GM23248 (cell line): ENCODE measurements at regions not wholly inside any gene's neighbourhood (a gene's known extent, or its start where the extent isn't known, plus 50 kb on each side); places are given as distances from the start of the nearest gene placed in this dataset.

ENCODE experiments used
- DNase-seq: peaks from one replicate; pipeline ENCODE4 v3.0.0-alpha.2; 2015
- H2AFZ ChIP-seq: fragments of 200-600 bp; sonication (generic); 2 replicates; pipeline ENCODE4 v1.6.1; 2016; ENCODE audit warnings: antibody characterized with exemption
- H3F3A ChIP-seq: fragments of 200-600 bp; sonication (generic); 2 replicates; pipeline ENCODE4 v1.6.1; 2016; ENCODE audit warnings: mild to moderate bottlenecking, antibody characterized with exemption, mixed run types; ENCODE audit not compliant: insufficient read depth
- H3K27ac ChIP-seq: fragments of 200-600 bp; sonication (generic); 2 replicates; pipeline ENCODE4 v1.5.1; 2016; ENCODE audit warnings: mild to moderate bottlenecking
- H3K27me3 ChIP-seq: fragments of 200-600 bp; sonication (generic); replicated peaks from 2 replicates; pipeline ENCODE4 v1.6.1; 2016; ENCODE audit warnings: mild to moderate bottlenecking; ENCODE audit not compliant: insufficient read depth
- H3K36me3 ChIP-seq: fragments of 200-600 bp; sonication (generic); 2 replicates; pipeline ENCODE4 v1.6.1; 2016; ENCODE audit warnings: low read depth, mild to moderate bottlenecking
- H3K4me1 ChIP-seq: fragments of 200-600 bp; sonication (generic); 2 replicates; pipeline ENCODE4 v1.6.1; 2016; ENCODE audit warnings: mild to moderate bottlenecking; ENCODE audit not compliant: insufficient read depth
- H3K4me2 ChIP-seq: fragments of 200-600 bp; sonication (generic); one replicate; pipeline ENCODE4 v1.6.1; 2016; ENCODE audit warnings: mild to moderate bottlenecking; ENCODE audit not compliant: unreplicated experiment
- H3K4me3 ChIP-seq: fragments of 200-600 bp; sonication (generic); 2 replicates; pipeline ENCODE4 v1.5.1; 2016; ENCODE audit warnings: mild to moderate bottlenecking
- H3K79me2 ChIP-seq: fragments of 200-600 bp; sonication (generic); 2 replicates; pipeline ENCODE4 v1.6.1; 2016; ENCODE audit warnings: mild to moderate bottlenecking; ENCODE audit not compliant: insufficient read depth
- H3K9ac ChIP-seq: fragments of 200-600 bp; sonication (generic); 2 replicates; pipeline ENCODE4 v1.6.1; 2016; ENCODE audit warnings: mild to moderate bottlenecking
- H3K9me2 ChIP-seq: fragments of 200-600 bp; sonication (generic); 2 replicates; pipeline ENCODE4 v1.6.1; 2016; ENCODE audit warnings: mixed run types, mild to moderate bottlenecking, moderate library complexity; ENCODE audit not compliant: insufficient read depth
- H3K9me3 ChIP-seq: fragments of 200-600 bp; sonication (generic); one replicate; pipeline ENCODE4 v1.6.1; 2017; ENCODE audit warnings: low read depth
- H4K20me1 ChIP-seq: fragments of 200-600 bp; sonication (generic); 2 replicates; pipeline ENCODE4 v1.6.0; 2016; ENCODE audit not compliant: insufficient read depth
- EZH2 ChIP-seq: fragments of 200-600 bp; sonication (generic); IDR thresholded peaks from 2 replicates; pipeline ENCODE4 v1.6.1; 2018; ENCODE audit warnings: antibody characterized with exemption, mild to moderate bottlenecking; ENCODE audit not compliant: insufficient read depth, poor library complexity, severe bottlenecking
- EZH2phosphoT487 ChIP-seq: fragments of 200-600 bp; sonication (generic); IDR thresholded peaks from 2 replicates; pipeline ENCODE4 v1.6.1; 2018; ENCODE audit warnings: antibody characterized with exemption, moderate library complexity, mild to moderate bottlenecking, low read depth; ENCODE audit not compliant: insufficient read depth
- WGBS, 2 experiments: methylation state at CpG; one replicate each; pipeline ENCODE4 v1.1.6; 2015 to 2017; ENCODE audit warnings: low lambda C conversion rate in 2 of 2, low coverage in 1 of 2; ENCODE audit errors: missing lambda C conversion rate in 2 of 2; 5-methylcytosine and 5-hydroxymethylcytosine counted together
- in situ Hi-C: fragments of 300-500 bp; cut with MboI; formaldehyde crosslinking; loops from 2 replicates; pipeline ENCODE4 v1.15.0; 2020

DNA sequence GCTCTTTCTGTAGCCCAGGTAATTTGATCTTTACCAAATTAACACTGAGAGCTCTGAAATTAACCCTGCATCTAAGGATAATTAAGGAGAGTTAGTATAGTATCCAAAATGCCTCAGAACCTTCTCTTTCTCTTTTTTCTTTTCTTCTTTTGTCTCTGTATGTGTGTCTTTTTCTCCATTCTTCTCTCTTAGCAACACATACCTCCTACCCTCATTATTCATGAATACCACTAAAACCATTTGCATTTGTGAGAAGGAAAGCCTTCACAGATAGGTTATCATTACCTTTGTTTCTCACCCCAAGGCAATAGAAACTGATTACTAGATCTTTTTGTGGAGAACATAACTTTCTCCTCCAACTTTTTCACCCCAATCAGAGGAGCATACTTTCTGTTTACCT lies 376.5 kb upstream of the NXPH2 start:
- Histone ChIP-seq H3F3A (no peaks in the 10 kb centered on the region), H3K4me3 (no peak overlapping the region), H3K9me3 (no peaks in the 10 kb centered on the region), H3K79me2 (no peaks in the 10 kb centered on the region), H3K36me3 (no peaks in the 10 kb centered on the region), H3K9ac (no peak overlapping the region), H3K27me3 (no peaks in the 10 kb centered on the region), H4K20me1 (no peaks in the 10 kb centered on the region), H3K4me2 (no peak overlapping the region), H3K27ac (no peak overlapping the region), H2AFZ (no peak overlapping the region), H3K4me1 (no peaks in the 10 kb centered on the region), H3K9me2 (no peaks in the 10 kb centered on the region)
- no peak for DNase-seq
- no peak for TF ChIP-seq EZH2
- no peak for TF ChIP-seq EZH2phosphoT487
- in situ Hi-C loops: no loop called here

DNA sequence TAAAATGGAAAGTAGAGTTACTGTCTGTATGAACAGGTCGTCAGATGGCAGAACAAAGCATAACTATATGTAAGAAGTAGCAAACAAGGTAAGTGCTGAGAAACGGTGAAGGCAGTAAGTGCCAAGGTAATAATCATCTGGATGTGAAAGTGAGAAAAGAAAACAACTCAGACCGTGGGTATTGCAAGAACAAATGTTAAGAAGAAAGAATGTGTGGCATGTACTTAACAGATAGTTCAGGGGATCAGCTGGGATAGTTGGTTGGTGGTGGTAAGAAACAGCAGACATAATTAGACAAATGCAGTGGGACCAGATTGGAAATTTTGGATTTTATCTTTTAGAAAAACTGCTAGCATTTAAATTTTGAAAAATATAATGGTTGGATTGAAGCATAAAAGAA lies 375.8 kb upstream of the NXPH2 start:
- H3K9me2 ChIP-seq: no peaks in the 10 kb centered on the region
- DNase-seq: no peak
- no peaks in the 10 kb centered on the region for H4K20me1 ChIP-seq
- H3K79me2 ChIP-seq: no peaks in the 10 kb centered on the region
- no peak overlapping the region for H3K27ac ChIP-seq
- no peaks in the 10 kb centered on the region for H3K27me3 ChIP-seq
- TF ChIP-seq EZH2phosphoT487 (no peak), EZH2 (no peak)
- no peak overlapping the region for H3K4me3 ChIP-seq
- H3K4me1 ChIP-seq: no peaks in the 10 kb centered on the region
- no peak overlapping the region for H2AFZ ChIP-seq
- no peaks in the 10 kb centered on the region for H3K9me3 ChIP-seq
- H3F3A ChIP-seq: no peaks in the 10 kb centered on the region
- in situ Hi-C loops: no loop called here
- no peaks in the 10 kb centered on the region for H3K36me3 ChIP-seq
- WGBS, 2 experiments: 7 to 17% methylated on average over 3 of the region's 3 CpGs
- H3K9ac ChIP-seq: no peak overlapping the region
- no peak overlapping the region for H3K4me2 ChIP-seq

DNA sequence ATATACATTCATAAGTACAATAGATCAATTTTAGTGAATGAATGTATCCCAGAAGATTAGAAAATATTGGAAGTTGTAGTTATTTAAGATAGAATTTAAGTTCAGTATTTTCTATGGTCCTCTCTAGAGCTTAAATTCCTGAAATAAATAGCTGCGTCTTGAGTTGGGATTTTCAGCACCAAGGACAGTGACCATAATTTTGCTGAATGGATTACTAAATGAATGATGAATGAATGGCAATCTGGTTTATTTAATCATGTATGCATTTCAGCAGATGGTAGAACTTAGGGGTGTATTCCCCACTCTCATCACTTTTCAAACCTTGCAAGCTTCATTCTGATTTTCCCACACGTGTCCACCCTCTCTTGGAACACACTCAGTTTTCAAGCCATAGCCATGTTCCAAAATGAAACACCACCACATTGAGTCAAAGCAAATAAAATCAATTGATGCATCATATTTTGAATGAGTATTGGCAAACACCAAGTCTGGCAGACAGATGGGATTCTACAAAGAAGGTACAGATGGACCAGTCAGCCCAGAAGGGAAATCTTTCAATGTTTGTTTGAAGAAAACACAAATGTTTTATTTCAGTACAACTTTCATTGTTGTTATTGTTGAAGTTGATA lies 362.2 kb upstream of the NXPH2 start:
- no peaks in the 10 kb centered on the region for H3F3A ChIP-seq
- no peaks in the 10 kb centered on the region for H3K9me2 ChIP-seq
- H3K79me2 ChIP-seq: no peaks in the 10 kb centered on the region
- no peaks in the 10 kb centered on the region for H4K20me1 ChIP-seq
- no peak overlapping the region for H3K4me3 ChIP-seq
- H3K27me3 ChIP-seq: no peaks in the 10 kb centered on the region
- no peaks in the 10 kb centered on the region for H3K9me3 ChIP-seq
- H3K4me1 ChIP-seq: no peaks in the 10 kb centered on the region
- no peak overlapping the region for H3K9ac ChIP-seq
- DNase-seq: peak; percentile 15
- H2AFZ ChIP-seq: no peak overlapping the region
- no peak overlapping the region for H3K27ac ChIP-seq
- TF ChIP-seq EZH2phosphoT487 (no peak), EZH2 (no peak)
- no peaks in the 10 kb centered on the region for H3K36me3 ChIP-seq
- in situ Hi-C loops: no loop called here
- H3K4me2 ChIP-seq: no peak overlapping the region
- WGBS, 2 experiments: 3 to 8% methylated on average over 2 of the region's 2 CpGs

DNA sequence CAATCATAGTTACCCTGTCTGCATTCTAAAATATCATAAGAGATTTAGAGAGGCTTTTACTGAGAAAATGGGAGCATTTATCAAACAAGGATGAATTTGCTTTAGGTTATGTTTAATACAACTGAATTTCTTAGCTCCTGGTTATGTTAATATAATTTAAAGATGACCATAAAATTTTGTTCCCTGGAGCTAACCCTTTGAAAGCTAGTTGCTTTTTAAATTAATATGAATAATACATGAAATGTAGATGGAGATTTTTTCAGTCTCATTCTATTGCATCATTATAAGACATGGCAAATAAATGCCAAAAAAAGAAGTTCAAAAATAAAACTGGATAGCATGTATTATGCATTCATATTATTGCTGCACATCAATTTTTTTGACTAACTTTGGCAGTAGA lies 344.1 kb upstream of the NXPH2 start:
- no peaks in the 10 kb centered on the region for H3K9me3 ChIP-seq
- in situ Hi-C loops: no loop called here
- no peaks in the 10 kb centered on the region for H3K4me1 ChIP-seq
- no peaks in the 10 kb centered on the region for H3K79me2 ChIP-seq
- no peaks in the 10 kb centered on the region for H3K36me3 ChIP-seq
- no peaks in the 10 kb centered on the region for H3K27me3 ChIP-seq
- no peak overlapping the region for H3K4me3 ChIP-seq
- H2AFZ ChIP-seq: no peak overlapping the region
- no peaks in the 10 kb centered on the region for H4K20me1 ChIP-seq
- H3K27ac ChIP-seq: no peak overlapping the region
- H3K4me2 ChIP-seq: no peak overlapping the region
- no peak for DNase-seq
- TF ChIP-seq EZH2phosphoT487 (no peak), EZH2 (no peak)
- H3K9ac ChIP-seq: no peak overlapping the region
- no peaks in the 10 kb centered on the region for H3F3A ChIP-seq
- no peaks in the 10 kb centered on the region for H3K9me2 ChIP-seq

DNA sequence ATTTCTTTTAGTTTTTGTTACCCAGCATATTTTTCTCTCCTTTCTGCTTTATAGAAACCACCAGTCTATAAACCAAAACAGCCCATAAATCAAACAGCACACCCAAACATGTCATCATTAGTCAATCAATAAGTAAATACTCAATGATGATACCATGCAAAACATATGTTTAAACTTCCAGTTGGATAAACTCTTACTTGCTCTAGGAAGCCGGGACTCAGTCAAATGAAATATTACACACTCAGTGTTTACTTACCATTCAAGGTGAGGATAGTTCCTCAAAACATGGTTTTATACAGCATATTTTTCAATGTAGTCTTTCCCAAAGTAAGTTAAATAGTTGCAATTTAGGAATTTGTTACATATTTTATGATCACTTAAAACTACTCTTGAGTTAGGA lies 343.6 kb upstream of the NXPH2 start:
- 35 to 50% methylated on average over 1 of the region's 1 CpG for WGBS, 2 experiments
- Histone ChIP-seq H3K4me1 (no peaks in the 10 kb centered on the region), H3K27me3 (no peaks in the 10 kb centered on the region), H3F3A (no peaks in the 10 kb centered on the region), H4K20me1 (no peaks in the 10 kb centered on the region), H3K4me3 (no peak overlapping the region), H3K9ac (no peak overlapping the region), H3K9me2 (no peaks in the 10 kb centered on the region), H3K79me2 (no peaks in the 10 kb centered on the region), H2AFZ (no peak overlapping the region), H3K27ac (no peak overlapping the region), H3K4me2 (no peak overlapping the region), H3K9me3 (no peaks in the 10 kb centered on the region), H3K36me3 (no peaks in the 10 kb centered on the region)
- DNase-seq: no peak
- in situ Hi-C loops: no loop called here
- TF ChIP-seq EZH2 (no peak), EZH2phosphoT487 (no peak)
